Endothelial cell of hepatic sinusoid (primary cell): ENCODE measurements at regions not wholly inside any gene's neighbourhood (a gene's known extent, or its start where the extent isn't known, plus 50 kb on each side); places are given as distances from the start of the nearest gene placed in this dataset.

ENCODE experiments used
- in situ Hi-C: cut with HindIII; loops from 2 replicates; pipeline ENCODE4 v1.10.0; 2017; ENCODE audit warnings: low sequenced_read_pairs

GRCh38 chr10:130748409-130749057 lies 563.0 kb downstream of the TCERG1L start:
- in situ Hi-C loops = no loop called here

- in situ Hi-C loops = no loop called here
Observed at GRCh38 chr10:130749911-130750310, 561.6 kb downstream of the TCERG1L start.

GRCh38 chr10:130750441-130750840 lies 561.1 kb downstream of the TCERG1L start:
- in situ Hi-C loops = no loop called here

- in situ Hi-C loops = no loop called here
Observed at GRCh38 chr10:130751106-130751840, 560.2 kb downstream of the TCERG1L start.

GRCh38 chr10:130751851-130752250 lies 559.7 kb downstream of the TCERG1L start:
- in situ Hi-C loops = no loop called here

- in situ Hi-C loops = no loop called here
Observed at GRCh38 chr10:130756651-130757050, 554.9 kb downstream of the TCERG1L start.

- in situ Hi-C loops = no loop called here
Observed at GRCh38 chr10:130757271-130757670, 554.2 kb downstream of the TCERG1L start.

GRCh38 chr10:130757821-130758489 lies 553.6 kb downstream of the TCERG1L start:
- in situ Hi-C loops = no loop called here

GRCh38 chr10:130758529-130758928 lies 553.0 kb downstream of the TCERG1L start:
- in situ Hi-C loops = no loop called here

GRCh38 chr10:130761032-130761575 lies 550.4 kb downstream of the TCERG1L start:
- in situ Hi-C loops = no loop called here

GRCh38 chr10:130761788-130762301 lies 549.7 kb downstream of the TCERG1L start:
- in situ Hi-C loops = no loop called here

GRCh38 chr10:130762491-130762890 lies 549.0 kb downstream of the TCERG1L start:
- in situ Hi-C loops = no loop called here

- in situ Hi-C loops = no loop called here
Observed at GRCh38 chr10:130763071-130763470, 548.5 kb downstream of the TCERG1L start.

GRCh38 chr10:130763491-130763890 lies 548.0 kb downstream of the TCERG1L start:
- in situ Hi-C loops = no loop called here

GRCh38 chr10:130764651-130765050 lies 546.9 kb downstream of the TCERG1L start:
- in situ Hi-C loops = no loop called here

GRCh38 chr10:130766071-130766470 lies 545.5 kb downstream of the TCERG1L start:
- in situ Hi-C loops = no loop called here

GRCh38 chr10:130767116-130767730 lies 544.3 kb downstream of the TCERG1L start:
- in situ Hi-C loops = no loop called here

GRCh38 chr10:130769146-130770017 lies 542.1 kb downstream of the TCERG1L start:
- in situ Hi-C loops = no loop called here

- in situ Hi-C loops = no loop called here
Observed at GRCh38 chr10:130770018-130770630, 541.4 kb downstream of the TCERG1L start.
